Left cardiac atrium (tissue), 4 donors: ENCODE measurements at regions not wholly inside any gene's neighbourhood (a gene's known extent, or its start where the extent isn't known, plus 50 kb on each side); places are given as distances from the start of the nearest gene placed in this dataset.

Source experiments
- ATAC-seq, 2 donors: fragments of 200-7000 bp; cut with Tn5 transposase; one replicate each; pipeline ENCODE4 v1.9.1; 2020; ENCODE audit warnings: mild to moderate bottlenecking in 2 of 2, moderate library complexity in 2 of 2
- DNase-seq: peaks from one replicate; pipeline ENCODE4 v3.0.0-alpha.2; 2020
- intact Hi-C, 2 donors: fragments of 100-400 bp; cut with DNase I; formaldehyde crosslinking; loops; one replicate each; pipeline versions ENCODE4 v1.14.1 to v1.15.1; 2022 to 2023
- donor health status: DM: no; HTN: yes; CAD: no.
- donor health status: DM: no; HTN: yes; CAD: no; lungs with severe emphysema.
- donor health status: DM: yes; HTN: yes; CAD: no.
- donor health status: Dilated cardiomyopathy.

DNA sequence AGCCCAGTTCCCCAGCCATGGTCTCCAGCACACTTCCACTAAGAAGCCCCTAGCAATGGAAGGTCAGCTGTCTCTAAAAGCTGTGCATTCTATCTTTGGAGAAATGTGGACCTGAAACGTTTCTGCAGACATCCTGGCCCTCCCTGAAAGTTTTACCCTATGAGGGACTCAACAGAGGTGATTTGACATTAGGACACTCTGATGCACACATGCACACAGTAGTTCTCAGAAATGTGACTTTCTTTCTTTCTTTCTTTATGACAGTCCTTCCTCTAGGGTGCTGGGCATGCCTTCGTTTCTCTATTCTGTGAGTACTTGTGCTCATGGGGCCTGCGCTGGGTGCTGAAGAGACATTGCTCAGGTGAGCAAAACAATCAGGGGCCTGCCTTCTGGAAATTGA, 857.3 kb downstream of the RNF144A start:
- no peak for DNase-seq
- ATAC-seq, result no peak
- intact Hi-C loops, result no loop called here

DNA sequence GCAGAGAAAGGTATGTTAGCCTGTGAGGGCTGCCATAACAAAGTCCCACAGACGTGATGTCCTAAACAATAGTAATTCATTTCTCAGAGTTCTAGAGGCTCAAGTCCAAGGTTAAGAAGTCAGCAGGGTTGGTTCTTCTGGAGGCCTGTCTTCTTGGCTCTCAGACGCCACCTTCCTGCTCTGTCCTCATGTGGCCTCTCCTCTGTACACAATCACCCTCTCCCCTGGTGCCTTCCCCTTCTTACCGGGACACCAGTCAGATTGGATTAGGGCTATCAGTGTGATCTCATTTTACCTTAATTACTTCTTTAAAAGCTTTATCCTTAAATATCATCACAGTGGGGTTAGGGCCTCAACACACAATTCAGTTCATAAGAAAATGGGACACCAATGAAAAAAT, 860.5 kb downstream of the RNF144A start:
- DNase-seq, result no peak
- intact Hi-C loops, result no loop called here
- ATAC-seq, result no peak

DNA sequence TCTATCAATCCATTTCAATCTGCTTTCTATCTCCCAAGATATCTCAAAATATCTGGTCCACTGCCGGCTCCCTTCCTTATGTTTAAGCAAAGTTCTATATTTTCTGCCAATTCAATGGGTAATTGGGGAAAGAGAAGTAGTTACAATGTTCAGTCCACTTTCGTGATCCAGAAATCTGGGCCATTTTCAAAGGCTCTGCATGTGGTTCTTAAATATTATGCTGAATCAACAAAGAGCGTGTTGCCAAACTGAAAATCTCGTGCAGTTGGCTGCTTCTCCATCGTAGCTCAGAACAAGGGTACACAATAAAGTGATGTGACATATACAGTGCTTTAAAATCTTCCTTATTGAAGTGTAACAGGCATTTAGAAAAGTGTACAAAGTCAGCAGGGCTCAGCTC, 863.1 kb downstream of the RNF144A start:
- intact Hi-C loops, result no loop called here
- DNase-seq, result no peak
- ATAC-seq, result no peak

DNA sequence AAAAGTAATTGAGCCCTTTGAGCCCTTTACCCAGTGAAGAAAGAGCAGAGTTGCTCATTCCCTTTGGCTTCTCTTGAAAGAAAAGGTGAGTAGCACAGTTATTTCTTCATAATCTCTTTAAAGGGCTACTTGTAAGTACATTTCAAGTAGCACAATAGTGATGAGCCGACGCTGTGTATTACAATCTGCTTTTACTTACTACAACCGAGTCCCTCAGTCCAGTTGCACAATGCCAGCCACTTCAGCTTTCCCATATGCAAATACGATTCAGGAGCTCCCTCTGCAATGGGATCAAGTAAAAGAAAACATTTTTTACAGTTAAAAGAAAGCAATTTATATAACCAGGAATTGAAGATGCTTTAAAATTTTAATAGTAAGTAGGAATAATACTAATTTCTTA, 868.5 kb downstream of the RNF144A start:
- ATAC-seq (no peak), DNase-seq (no peak)
- intact Hi-C loops, result no loop called here

DNA sequence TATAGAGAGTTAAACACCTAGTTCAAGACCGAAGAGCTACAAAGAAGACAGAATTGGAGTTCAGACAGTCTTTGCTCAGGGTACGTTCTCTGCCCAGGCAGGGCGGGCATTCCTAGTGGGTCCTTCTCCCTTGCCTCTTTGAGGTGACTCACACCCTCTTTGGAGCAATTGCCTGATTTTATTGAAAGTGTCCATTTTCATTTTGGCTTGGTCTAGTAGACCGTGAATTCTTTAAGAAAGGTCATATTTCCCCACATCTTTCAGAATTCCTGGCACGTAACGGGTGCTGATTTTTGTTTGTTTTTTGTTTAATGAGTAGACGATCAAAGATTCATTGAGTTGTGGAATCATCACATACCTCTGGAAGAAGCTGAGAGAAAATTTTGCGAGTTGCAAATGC, 871.5 kb downstream of the RNF144A start:
- DNase-seq, result no peak
- intact Hi-C loops, result no loop called here
- ATAC-seq, result no peak

DNA sequence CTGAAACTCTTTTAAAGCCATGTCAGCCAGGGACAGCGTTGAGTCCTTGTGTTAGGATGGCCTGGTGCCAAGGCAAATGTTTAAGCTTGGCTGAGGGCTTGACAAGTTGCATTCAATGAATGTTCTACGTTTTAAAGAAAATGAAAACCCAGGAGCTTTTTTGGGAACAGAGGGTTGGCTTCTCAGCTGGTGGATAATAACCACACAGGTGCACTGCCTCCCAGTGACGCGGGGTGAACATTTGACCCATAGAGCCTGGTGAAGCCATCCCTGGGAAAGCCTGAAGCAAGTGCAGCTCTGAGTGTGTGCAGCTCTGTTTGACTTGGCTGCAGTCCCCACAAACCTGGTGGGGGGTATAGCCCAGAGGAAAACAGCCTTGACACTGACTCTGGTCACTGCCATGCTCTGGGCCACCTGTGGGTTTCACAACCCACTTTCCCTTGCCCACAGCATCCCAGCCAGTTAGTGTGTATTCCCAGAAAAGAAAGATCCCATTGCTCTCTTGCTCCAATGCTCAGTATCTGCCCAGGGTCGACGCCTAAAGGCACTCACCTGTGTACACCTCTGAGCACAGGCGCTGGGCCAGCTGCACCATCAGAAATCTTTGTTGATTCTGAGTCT, 874.9 kb downstream of the RNF144A start:
- peak; percentile 29 for DNase-seq
- intact Hi-C loops, result no loop called here
- ATAC-seq, result no peak

DNA sequence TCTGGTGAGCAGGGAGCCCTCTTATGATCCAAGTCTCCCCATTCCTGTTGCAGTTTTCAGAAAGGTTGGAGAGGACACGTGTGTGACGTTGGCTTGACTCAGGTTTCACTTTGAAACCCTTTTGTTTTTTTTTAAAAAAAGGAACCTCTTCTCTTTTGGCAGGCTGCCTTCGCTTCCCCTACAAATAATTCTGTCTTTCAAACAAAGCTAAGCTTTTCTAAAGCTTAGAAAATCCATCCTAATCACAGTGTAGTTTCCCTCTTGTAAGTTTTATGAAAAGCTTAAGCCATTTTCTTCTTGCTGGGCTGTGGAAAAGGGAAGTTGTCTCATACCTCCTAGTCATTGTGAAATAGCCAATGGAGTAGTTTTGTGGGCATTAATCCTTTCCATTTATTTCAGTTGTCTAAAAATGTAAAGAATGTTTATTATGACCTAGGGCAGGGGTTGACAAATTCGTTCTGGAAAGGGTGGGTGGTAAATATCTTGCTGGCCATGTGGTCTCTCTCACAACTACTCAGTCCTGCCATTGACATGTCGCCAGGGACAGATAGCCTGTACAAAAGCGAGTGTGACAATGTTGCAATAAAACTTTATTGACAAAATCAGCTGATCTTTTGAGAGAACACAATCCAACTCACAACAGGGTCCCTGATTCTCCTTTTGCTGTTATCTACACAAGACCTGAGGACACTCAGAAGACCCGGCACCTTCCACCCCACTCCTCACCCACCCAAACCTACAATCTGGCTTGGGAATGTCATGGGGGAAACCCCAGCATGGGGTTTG, 878.8 kb downstream of the RNF144A start:
- no peak for ATAC-seq
- intact Hi-C loops, result no loop called here
- no peak for DNase-seq

DNA sequence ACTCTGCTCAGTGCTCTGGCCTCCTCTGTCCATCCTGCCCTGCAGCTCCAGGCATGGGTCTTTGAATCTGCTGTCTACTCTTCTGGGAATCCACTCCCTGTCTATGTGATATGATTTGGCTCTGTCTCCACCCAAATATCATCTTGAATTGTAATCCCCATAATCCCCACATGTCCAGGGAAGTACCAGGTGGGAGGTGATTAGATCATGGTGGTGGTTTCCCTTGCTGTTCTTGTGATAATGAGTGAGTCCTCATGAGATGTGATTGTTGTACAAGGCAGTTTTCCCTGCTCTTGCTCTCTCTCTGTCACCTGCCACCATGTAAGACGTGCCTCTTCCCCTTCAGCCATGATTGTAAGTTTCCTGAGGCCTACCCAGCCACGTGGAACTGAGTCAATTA, 881.8 kb upstream of the ID2 start:
- ATAC-seq (no peak), DNase-seq (no peak)
- intact Hi-C loops, result no loop called here

DNA sequence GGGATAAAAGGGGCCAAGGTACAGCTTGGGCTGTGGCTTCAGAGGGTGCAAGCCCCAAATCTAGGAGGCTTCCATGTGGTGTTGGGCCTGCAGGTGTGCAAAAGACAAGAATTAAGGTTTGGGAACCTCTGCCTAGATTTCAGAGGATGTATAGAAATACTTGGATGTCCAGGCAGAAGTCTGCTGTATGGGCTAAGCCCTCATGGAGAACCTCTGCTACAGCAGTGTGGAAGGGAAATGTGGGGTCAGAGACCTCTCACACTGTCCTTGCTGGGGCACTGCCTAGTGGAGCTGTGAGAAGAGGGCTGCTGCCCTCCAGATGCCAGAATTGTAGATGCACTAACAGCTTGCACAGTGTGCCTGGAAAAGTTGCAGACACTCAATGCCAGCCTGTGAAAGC, 880.6 kb upstream of the ID2 start:
- intact Hi-C loops, result no loop called here
- DNase-seq (no peak), ATAC-seq (no peak)

DNA sequence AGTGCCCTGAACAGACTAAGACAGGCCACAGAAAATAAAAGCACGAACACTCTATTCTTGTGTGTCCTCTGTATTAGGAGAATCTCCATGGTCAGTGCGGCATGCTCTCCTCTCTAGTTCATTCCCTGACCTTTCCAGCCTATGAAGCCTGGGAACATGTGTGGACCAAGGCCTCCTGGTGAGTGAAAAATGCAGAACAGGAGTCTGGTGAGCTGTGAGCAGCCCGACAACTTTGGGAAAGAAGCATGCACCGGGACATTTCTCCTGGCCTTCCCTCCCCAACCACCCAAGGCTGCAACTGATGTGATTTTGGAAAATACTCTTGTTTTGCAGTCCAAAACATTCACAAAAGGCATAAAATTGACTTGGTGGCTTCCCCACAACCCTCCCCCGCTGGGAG, 878.3 kb upstream of the ID2 start:
- intact Hi-C loops, result no loop called here
- ATAC-seq, result no peak

DNA sequence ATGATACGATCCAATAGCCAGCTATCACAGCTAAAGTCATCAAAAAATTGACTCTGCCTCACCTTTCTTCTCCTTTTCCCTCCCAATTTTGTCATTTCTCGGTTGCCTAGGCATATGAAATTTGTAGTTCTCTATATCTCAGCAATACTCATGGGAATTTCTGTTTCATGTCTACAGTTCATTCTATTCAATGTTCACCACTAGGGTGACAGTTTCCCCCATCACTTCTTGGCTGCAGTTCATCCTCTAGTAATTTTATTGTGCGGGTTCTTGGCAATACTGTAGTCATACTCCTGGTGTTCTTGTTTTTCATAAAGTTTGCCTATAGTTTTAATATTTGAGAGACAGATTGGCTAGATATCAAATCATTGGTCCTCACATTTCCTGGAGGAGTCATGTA, 872.2 kb upstream of the ID2 start:
- intact Hi-C loops, result no loop called here
- ATAC-seq (no peak), DNase-seq (no peak)

More for the DNA sequence above, 878.3 kb upstream of the ID2 start:
- DNase-seq, result no peak

DNA sequence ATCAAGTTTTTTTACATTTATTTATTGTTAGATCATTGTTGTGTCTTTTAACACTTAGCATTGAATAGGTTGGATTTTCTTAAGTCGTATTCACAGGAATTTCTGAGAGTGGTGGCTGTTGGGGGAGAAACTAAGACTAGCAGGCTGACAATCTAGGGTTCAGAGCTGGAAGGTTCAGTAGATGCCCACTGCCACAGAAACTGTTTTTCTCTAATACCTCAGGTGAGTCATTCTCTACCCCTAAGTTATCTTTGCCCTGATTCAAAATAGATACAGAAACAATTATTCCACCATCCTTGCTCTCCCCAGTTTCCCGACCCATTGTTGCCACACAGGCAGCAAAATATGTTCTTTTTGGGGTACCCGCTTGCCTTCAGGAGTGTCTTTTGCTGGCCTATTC, 870.8 kb upstream of the ID2 start:
- intact Hi-C loops, result no loop called here
- ATAC-seq (no peak), DNase-seq (no peak)

DNA sequence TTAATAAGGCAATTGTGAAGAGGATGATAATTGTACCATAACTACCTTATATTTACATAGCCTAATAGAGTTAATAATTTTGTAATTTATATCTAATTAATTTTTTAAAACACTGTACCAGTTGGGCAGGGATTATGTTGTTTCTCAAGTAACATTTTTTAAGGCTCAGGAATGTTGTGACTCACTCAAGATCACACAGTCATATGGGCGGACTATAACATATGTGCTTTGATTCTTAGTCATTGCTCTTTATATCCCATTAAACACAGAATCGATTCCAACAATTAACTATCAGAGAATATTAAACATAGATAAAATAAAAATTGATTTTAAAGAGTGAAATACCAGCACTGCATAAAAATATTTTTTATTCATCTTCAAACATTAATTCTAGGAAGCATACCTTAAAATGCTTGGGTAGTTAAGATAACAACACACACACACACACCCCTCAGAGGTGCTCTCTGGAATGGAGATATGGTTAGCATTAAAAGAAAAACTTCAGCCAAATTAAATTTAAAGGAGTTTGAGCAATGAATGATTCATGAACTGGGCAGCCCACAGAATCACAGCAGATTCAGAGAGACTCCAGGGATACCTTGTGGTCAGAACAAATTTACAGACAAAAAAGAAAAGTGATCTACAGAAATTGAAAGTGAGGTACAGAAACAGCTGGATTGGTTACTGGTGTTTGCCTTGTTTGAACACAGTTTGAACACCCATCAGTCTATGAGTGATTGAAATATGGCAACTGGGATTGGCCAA, 869.4 kb upstream of the ID2 start:
- no peak for DNase-seq
- intact Hi-C loops, result no loop called here
- peak in 1 of 2 donors; percentile 41 for ATAC-seq

DNA sequence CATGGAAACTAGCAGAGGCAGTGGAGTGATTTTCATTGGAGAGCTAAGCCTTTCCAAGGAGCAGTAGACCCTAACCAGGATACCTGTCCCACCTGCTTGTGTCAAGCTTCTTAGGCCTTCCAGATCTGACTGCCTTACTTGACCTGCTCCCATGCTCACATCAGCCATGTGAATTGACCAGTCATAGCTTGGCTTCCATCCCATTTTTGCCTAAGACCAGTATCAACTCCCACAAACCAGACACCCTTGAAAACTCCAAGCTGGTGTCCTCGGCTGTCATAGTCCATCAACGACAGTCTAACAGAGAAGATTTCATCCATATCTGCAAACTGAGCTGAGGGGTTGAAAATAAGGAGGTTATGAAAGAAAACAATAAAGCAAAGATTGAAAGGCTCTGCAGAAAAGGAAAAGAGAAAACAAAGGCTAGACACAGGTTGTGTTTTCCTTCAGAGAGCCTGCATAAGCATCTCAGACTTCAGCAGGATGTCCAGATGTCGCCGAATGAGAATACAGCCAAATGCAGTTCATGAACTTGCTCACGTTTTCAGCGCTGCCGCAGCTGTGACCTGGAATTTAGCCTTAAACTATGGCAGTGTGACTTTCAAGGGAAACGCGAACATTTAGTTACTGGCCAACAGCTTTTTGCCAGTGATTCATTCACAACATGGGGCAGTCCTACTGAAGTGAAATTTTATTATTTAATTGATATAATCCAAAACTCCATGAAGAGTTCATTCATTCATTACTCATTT, 868.1 kb upstream of the ID2 start:
- ATAC-seq, result no peak
- intact Hi-C loops, result no loop called here
- no peak for DNase-seq

DNA sequence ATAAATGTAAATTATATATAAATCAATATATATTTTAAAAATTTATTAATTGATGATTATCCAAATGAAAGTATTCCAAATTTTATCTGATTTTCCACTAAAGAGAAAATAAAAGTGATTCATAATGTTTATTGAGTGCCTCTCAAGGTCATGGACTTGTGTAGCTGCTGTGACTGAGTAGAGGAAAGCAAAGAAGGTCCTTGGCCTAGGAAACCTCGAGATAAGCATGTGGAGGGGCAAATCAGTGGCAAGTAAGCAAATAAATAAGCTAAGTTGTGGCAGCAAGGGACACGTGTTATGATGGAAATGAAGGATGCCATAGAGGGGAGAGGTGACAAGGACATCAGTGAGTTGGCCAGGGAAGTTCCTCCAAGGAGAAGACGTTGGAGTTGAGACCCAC, 866.1 kb upstream of the ID2 start:
- intact Hi-C loops, result no loop called here
- DNase-seq, result no peak
- no peak for ATAC-seq

DNA sequence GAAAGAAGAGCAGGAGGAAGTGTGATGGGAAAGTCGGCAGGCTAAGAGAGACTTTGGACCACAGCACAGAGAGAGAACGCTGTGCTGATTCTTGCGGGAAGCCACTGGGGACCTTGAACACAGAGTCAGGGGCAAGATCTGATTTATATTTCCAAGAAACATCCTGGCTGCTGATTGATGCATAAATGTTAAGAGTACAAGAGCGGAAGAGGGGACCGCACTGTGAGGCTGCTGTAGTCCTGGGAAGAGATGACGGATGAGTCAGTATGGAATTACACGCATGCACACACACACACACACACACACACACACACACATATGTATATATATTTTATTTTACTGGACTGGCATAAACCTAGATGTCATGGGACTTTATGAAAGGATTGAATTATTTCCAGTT, 865.6 kb upstream of the ID2 start:
- intact Hi-C loops, result no loop called here
- DNase-seq (no peak), ATAC-seq (no peak)

DNA sequence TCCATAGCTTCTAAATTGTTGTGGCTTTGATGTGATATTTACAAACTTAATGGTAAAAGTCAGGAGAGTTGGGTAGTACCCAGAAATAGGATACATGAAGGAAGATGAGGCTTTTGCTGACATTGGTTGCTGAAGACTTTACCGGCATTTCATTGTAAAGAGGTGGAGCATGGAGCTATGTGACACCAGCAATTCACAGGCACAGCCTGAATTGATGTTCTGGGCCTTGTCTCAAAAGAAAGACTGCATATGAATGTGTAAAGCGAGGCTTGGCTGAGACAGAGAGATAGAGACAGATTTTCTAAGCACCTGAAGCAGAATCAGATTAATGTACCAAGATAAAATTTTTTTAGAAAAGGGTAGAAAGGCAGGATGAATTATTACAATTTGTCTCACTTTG, 864.9 kb upstream of the ID2 start:
- DNase-seq (no peak), ATAC-seq (no peak)
- intact Hi-C loops, result no loop called here

DNA sequence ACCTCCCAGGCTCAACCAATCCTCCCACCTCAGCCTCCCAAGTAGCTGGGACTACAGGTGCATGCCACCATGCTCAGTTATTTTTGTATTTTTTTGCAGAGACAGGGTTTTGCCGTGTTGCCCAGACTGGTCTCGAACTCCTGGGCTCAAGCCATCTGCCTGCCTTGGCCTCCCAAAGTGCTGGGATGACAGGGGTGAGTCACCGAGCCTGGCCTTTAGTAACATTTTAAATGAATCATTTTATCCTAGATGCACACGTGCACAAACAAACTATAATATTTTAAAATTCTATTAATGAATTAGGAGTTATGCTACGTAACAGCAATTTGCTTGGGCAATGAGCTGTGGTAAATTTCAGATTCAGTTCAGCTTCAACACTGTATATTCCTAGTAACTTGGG, 862.5 kb upstream of the ID2 start:
- ATAC-seq (no peak), DNase-seq (no peak)
- intact Hi-C loops, result no loop called here

DNA sequence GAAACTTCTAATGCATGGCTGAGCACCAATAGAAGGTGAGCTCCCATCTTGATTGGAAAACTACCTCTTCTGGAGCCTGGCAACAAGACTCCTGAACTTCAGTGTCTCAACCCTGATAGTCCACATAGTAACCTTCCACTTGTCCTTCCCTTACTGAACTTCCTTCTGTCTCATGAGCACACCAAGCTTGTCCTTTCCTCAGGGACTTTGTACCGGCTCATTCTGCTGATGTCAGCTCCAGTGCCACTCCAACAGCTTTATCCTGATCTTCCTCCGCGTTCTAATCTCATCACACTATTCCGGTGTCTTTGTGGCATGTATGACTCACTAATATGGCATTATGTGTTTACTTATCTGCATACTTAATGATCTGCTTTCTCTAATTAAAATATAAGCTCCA, 862.0 kb upstream of the ID2 start:
- ATAC-seq (no peak), DNase-seq (no peak)
- intact Hi-C loops, result no loop called here

DNA sequence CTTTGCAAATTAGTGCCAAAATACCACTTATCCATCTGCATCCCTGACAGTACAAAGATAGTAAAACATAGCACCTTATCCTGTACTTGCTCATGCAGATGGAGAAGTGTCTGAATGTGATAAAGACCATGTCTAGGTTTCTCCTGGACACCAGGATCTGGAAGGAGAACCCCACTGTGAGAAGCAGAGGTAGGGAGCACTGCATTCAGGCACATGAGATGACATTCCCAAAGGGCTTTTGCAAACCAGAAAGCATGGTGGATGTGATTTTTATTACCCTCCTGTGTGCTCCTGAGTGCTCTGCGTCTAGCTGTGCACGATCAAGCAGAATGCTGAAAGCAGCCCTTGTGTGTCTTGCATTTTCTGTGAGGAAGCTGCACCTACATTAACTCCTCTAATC, 857.6 kb upstream of the ID2 start:
- intact Hi-C loops, result no loop called here
- DNase-seq, result no peak
- no peak for ATAC-seq
